PFSK-1 (cell line): ENCODE measurements at regions not wholly inside any gene's neighbourhood (a gene's known extent, or its start where the extent isn't known, plus 50 kb on each side); places are given as distances from the start of the nearest gene placed in this dataset.

Source experiments
- POLR2AphosphoS5 ChIP-seq: IDR thresholded peaks from 2 replicates; pipeline ENCODE4 v1.6.1; 2012; ENCODE audit warnings: low read depth, mild to moderate bottlenecking, control low read depth, low read length, moderate library complexity
- TAF1 ChIP-seq: IDR thresholded peaks from 2 replicates; pipeline ENCODE4 v1.6.1; 2012; ENCODE audit warnings: low read length, control low read depth, borderline replicate concordance; ENCODE audit not compliant: insufficient read depth

DNA sequence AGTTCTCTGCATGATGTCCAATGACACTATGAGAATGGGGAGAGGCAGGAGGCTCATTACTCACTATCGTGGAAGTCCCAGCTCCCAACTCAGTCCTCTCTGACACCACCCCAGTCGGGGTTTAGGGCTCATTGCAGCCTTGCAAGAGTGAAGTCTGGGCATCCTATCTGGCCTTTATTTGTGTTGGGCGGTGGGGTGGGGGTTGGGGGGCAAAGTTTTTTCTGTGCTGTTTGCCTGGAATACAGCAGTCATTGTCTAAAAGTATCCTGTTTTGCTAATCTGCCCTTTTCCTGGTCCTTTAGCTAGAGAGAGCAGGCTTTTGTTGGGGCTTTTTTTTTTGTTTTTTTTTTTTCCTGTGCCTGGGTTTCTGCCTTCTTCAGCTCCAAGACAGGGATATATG is 174.2 kb downstream of the MYLK4 start:
- no peak for TF ChIP-seq TAF1
- TF ChIP-seq POLR2AphosphoS5: no peak
